ENCODE measurements at regions not wholly inside any gene's neighbourhood (a gene's known extent, or its start where the extent isn't known, plus 50 kb on each side); places are given as distances from the start of the nearest gene placed in this dataset.

GRCh38 chr3:177828208-177828565, 630.9 kb upstream of the TBL1XR1 start:
- TF ChIP-seq, protein P1, sequence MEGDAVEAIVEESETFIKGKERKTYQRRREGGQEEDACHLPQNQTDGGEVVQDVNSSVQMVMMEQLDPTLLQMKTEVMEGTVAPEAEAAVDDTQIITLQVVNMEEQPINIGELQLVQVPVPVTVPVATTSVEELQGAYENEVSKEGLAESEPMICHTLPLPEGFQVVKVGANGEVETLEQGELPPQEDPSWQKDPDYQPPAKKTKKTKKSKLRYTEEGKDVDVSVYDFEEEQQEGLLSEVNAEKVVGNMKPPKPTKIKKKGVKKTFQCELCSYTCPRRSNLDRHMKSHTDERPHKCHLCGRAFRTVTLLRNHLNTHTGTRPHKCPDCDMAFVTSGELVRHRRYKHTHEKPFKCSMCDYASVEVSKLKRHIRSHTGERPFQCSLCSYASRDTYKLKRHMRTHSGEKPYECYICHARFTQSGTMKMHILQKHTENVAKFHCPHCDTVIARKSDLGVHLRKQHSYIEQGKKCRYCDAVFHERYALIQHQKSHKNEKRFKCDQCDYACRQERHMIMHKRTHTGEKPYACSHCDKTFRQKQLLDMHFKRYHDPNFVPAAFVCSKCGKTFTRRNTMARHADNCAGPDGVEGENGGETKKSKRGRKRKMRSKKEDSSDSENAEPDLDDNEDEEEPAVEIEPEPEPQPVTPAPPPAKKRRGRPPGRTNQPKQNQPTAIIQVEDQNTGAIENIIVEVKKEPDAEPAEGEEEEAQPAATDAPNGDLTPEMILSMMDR (IDR thresholded peaks at IDR 0.05), result no peak
- no peak for TF ChIP-seq POLR2A (IDR thresholded peaks at IDR 0.05)
